ENCODE measurements at regions not wholly inside any gene's neighbourhood (a gene's known extent, or its start where the extent isn't known, plus 50 kb on each side); places are given as distances from the start of the nearest gene placed in this dataset.

DNA sequence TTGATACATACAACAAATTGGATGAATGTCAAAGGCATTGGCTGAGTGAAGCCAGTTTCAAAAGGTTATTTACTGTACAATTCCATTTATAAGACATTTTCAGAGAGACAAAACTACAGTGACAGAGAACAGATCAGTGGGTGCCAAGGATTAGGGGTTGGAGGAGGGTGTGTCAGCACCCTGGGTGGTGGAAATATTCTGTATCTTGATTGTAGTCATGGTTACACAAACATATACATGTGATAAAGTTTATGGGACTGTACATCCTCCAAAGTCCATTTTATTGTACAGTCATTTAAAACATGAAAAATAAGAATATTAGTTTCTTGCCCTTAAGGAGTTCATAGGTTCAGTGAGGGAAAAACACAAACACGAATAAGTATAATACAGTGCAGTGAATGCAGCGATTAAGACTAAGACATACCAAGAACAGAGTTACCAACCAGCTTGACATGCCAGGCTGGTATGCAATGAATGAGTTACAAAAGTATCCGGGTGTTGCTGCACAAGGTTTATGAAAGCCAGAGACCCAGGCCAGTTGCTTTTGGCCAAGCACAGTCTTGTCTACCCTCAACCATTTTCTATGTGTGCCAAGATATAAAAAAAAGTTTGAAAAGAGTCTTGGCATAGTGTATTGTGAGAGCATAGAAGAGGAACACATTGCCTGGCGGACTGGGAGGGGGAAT lies 123.6 kb downstream of the MSL3 start:
- H3K27ac ChIP-seq (ENCODE audit: extremely low read length, insufficient read depth, low read length), result no peak overlapping the region
- FAIRE-seq (no peak), DNase-seq (ENCODE audit: low spot score) (no peak), ATAC-seq (no peak)
- H3K4me2 ChIP-seq (ENCODE audit: low read depth, low read length), result no peak overlapping the region
- no peak overlapping the region for H2AFZ ChIP-seq (ENCODE audit: low read length)
- no TSS peak for BruUV-seq (replicated peaks)
- H3K9ac ChIP-seq (ENCODE audit: insufficient read depth, low read depth, low read length), result no peak overlapping the region
- 2% methylated on average over 4 of the region's 4 CpGs for WGBS (ENCODE audit: low lambda C conversion rate)
- TF ChIP-seq ZNF326 (CRISPR knock-in tag; IDR thresholded peaks at IDR 0.05; ENCODE audit: borderline replicate concordance) (no peak), ZZZ3 (CRISPR knock-in tag; IDR thresholded peaks at IDR 0.05; ENCODE audit: borderline replicate concordance) (no peak), ZNF329 (CRISPR knock-in tag; IDR thresholded peaks at IDR 0.05; ENCODE audit: low read depth) (no peak), KLF9 (CRISPR knock-in tag; IDR thresholded peaks at IDR 0.05; ENCODE audit: low read depth) (no peak), RORA (CRISPR knock-in tag; IDR thresholded peaks at IDR 0.05) (no peak), ZNF75D (CRISPR knock-in tag; IDR thresholded peaks at IDR 0.05; ENCODE audit: borderline replicate concordance) (no peak), TSC22D2 (CRISPR knock-in tag; IDR thresholded peaks at IDR 0.05; ENCODE audit: borderline replicate concordance) (no peak), HOXA5 (CRISPR knock-in tag; IDR thresholded peaks at IDR 0.05) (no peak), PLRG1 (conservative IDR thresholded peaks at IDR 0.05) (no peak), KAT2B (IDR thresholded peaks at IDR 0.05; ENCODE audit: borderline replicate concordance, low read depth, low read length) (no peak)
- TF ChIP-seq, protein P1, sequence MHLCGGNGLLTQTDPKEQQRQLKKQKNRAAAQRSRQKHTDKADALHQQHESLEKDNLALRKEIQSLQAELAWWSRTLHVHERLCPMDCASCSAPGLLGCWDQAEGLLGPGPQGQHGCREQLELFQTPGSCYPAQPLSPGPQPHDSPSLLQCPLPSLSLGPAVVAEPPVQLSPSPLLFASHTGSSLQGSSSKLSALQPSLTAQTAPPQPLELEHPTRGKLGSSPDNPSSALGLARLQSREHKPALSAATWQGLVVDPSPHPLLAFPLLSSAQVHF (CRISPR knock-in tag; IDR thresholded peaks at IDR 0.05), result no peak
- TF ChIP-seq, protein P2, sequence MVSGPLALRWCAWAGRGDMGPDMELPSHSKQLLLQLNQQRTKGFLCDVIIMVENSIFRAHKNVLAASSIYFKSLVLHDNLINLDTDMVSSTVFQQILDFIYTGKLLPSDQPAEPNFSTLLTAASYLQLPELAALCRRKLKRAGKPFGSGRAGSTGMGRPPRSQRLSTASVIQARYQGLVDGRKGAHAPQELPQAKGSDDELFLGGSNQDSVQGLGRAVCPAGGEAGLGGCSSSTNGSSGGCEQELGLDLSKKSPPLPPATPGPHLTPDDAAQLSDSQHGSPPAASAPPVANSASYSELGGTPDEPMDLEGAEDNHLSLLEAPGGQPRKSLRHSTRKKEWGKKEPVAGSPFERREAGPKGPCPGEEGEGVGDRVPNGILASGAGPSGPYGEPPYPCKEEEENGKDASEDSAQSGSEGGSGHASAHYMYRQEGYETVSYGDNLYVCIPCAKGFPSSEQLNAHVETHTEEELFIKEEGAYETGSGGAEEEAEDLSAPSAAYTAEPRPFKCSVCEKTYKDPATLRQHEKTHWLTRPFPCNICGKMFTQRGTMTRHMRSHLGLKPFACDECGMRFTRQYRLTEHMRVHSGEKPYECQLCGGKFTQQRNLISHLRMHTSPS (CRISPR knock-in tag; IDR thresholded peaks at IDR 0.05; ENCODE audit: low read depth), result no peak
- intact Hi-C loops (cut with micrococcal nuclease; ENCODE audit: unreplicated experiment), result no loop called here
- ChIA-PET CTCF (ENCODE audit: low intra/inter-chr PET ratio, low total read pairs) (no interaction called here), POLR2A (no interaction called here)
- H3K79me2 ChIP-seq (ENCODE audit: insufficient read depth, low read length), result no peaks in the 10 kb centered on the region
- H4K20me1 ChIP-seq (ENCODE audit: insufficient read depth, low read length), result no peaks in the 10 kb centered on the region
- no peaks in the 10 kb centered on the region for H3K4me1 ChIP-seq (ENCODE audit: insufficient read depth, low read length)
- in situ Hi-C loops (cut with HindIII; ENCODE audit: extremely low pct_ligation_motif_present, low pct_unique_long_range_greater_than_20kb), result no loop called here
- H3K4me3 ChIP-seq (replicated peaks in 1 of 3; ENCODE audit: insufficient read depth in 1 of 3, low read depth in 2 of 3, low read length in 3 of 3), result no peak overlapping the region
- no peaks in the 10 kb centered on the region for H3K36me3 ChIP-seq (replicated peaks in 1 of 2; ENCODE audit: control insufficient read depth in 1 of 2, insufficient read depth in 2 of 2, low read length in 2 of 2)
- no peaks in the 10 kb centered on the region for H3K9me3 ChIP-seq (ENCODE audit: low read length)
- no peaks in the 10 kb centered on the region for H3K27me3 ChIP-seq (ENCODE audit: control insufficient read depth in 1 of 2, insufficient read depth in 2 of 2, low read length in 2 of 2)

Data from HepG2 (cell line).